K562 (cell line): ENCODE measurements at regions not wholly inside any gene's neighbourhood (a gene's known extent, or its start where the extent isn't known, plus 50 kb on each side); places are given as distances from the start of the nearest gene placed in this dataset.

ENCODE experiments used
- ARID2 ChIP-seq: fragments of 450-650 bp; IDR thresholded peaks from 2 replicates; pipeline ENCODE4 v1.6.1; 2017; ENCODE audit warnings: antibody characterized with exemption, mild to moderate bottlenecking
- CSDE1 ChIP-seq, 2 experiments: fragments of 450-650 bp; IDR thresholded peaks; 2 replicates each; pipeline ENCODE4 v1.6.1; 2016; ENCODE audit warnings: mild to moderate bottlenecking in 1 of 2
- EGR1 ChIP-seq: fragments of 450-650 bp; conservative IDR thresholded peaks from 2 replicates; pipeline ENCODE4 v1.6.1; 2017; ENCODE audit warnings: mild to moderate bottlenecking
- POLR2A ChIP-seq: fragments of 450-650 bp; conservative IDR thresholded peaks from 2 replicates; pipeline ENCODE4 v1.6.1; 2016
- SMC3 ChIP-seq: conservative IDR thresholded peaks from 2 replicates; pipeline ENCODE4 v1.6.1; 2011; ENCODE audit warnings: low read depth, low read length, improper control_type of control experiment; ENCODE audit not compliant: insufficient read depth
- TEAD2 ChIP-seq: fragments of 450-650 bp; IDR thresholded peaks from 2 replicates; pipeline ENCODE4 v1.6.1; 2016; ENCODE audit warnings: missing genetic modification characterization, control low read depth, missing compliant biosample characterization
- XRCC4 ChIP-seq: IDR thresholded peaks from one replicate; pipeline ENCODE4 v1.6.1; 2011; ENCODE audit not compliant: insufficient read depth, insufficient read length; ENCODE audit errors: extremely low read depth
- ZNF584 ChIP-seq: fragments of 200-800 bp; sonication (Bioruptor generic); IDR thresholded peaks from 2 replicates; pipeline ENCODE4 v1.6.1; 2016; ENCODE audit warnings: low read depth, mild to moderate bottlenecking, missing genetic modification characterization, missing compliant biosample characterization
- TF ChIP-seq, protein P1 (sequence below): fragments of 450-650 bp; formaldehyde crosslinking; conservative IDR thresholded peaks from 2 replicates; pipeline ENCODE4 v1.4.0; 2022; ENCODE audit warnings: mild to moderate bottlenecking, missing genetic modification characterization
- TF ChIP-seq, protein P2 (sequence below), 3 experiments: IDR thresholded peaks in 2 of 3; conservative IDR thresholded peaks in 1 of 3; 2 replicates each; pipeline ENCODE4 v1.5.1; 2011 to 2012; ENCODE audit warnings: low read length in 3 of 3, mild to moderate bottlenecking in 3 of 3, control low read depth in 2 of 3, improper control_type of control experiment in 1 of 3, inconsistent platforms in 1 of 3, low read depth in 1 of 3, mixed read lengths in 1 of 3, moderate library complexity in 1 of 3; ENCODE audit not compliant: insufficient read depth in 2 of 3
- TF ChIP-seq, protein P3 (sequence below): sonication (generic); formaldehyde crosslinking; IDR thresholded peaks from 2 replicates; pipeline ENCODE4 v1.8.0; 2022; ENCODE audit warnings: mild to moderate bottlenecking, low read depth, missing genetic modification reagents
- TF ChIP-seq, protein P4 (sequence below): sonication (generic); formaldehyde crosslinking; IDR thresholded peaks from 2 replicates; pipeline ENCODE4 v1.8.0; 2022; ENCODE audit warnings: mild to moderate bottlenecking, missing genetic modification reagents

DNA sequence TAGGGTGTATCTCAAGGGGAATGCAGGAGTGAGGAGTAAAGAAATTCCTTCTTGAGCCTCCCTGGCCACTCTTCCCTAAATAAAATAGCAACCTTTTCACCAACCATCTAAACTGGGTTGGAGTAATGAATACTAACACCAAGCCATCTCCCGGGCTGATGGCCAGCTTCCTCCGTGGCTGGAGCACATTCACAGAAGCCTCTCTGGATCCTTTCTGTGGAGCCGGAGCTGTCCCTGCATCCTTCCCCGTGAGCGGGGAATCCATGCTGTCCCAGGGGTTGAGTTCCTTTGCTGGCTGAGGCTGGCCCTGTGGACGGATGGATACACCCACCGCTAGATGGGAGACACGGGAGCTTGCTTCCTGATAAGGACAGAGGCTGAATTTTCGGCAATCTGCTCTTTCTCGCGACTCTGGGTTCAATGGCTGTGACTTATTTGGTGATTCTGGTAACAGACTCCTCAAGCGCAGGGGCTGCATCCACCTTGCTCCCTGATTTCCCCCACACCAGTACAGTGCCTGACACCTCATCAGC lies 370.3 kb downstream of the ZNF536 start:
- TF ChIP-seq TEAD2 (tag) (no peak), POLR2A (no peak), ZNF584 (no peak), XRCC4 (no peak), SMC3 (no peak), ARID2 (no peak), EGR1 (no peak), CSDE1 (IDR thresholded peaks at IDR 0.05) (no peak)
- TF ChIP-seq, protein P1, sequence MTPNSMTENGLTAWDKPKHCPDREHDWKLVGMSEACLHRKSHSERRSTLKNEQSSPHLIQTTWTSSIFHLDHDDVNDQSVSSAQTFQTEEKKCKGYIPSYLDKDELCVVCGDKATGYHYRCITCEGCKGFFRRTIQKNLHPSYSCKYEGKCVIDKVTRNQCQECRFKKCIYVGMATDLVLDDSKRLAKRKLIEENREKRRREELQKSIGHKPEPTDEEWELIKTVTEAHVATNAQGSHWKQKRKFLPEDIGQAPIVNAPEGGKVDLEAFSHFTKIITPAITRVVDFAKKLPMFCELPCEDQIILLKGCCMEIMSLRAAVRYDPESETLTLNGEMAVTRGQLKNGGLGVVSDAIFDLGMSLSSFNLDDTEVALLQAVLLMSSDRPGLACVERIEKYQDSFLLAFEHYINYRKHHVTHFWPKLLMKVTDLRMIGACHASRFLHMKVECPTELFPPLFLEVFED (CRISPR knock-in tag), result no peak
- TF ChIP-seq, protein P2, sequence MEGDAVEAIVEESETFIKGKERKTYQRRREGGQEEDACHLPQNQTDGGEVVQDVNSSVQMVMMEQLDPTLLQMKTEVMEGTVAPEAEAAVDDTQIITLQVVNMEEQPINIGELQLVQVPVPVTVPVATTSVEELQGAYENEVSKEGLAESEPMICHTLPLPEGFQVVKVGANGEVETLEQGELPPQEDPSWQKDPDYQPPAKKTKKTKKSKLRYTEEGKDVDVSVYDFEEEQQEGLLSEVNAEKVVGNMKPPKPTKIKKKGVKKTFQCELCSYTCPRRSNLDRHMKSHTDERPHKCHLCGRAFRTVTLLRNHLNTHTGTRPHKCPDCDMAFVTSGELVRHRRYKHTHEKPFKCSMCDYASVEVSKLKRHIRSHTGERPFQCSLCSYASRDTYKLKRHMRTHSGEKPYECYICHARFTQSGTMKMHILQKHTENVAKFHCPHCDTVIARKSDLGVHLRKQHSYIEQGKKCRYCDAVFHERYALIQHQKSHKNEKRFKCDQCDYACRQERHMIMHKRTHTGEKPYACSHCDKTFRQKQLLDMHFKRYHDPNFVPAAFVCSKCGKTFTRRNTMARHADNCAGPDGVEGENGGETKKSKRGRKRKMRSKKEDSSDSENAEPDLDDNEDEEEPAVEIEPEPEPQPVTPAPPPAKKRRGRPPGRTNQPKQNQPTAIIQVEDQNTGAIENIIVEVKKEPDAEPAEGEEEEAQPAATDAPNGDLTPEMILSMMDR (IDR thresholded peaks at IDR 0.05 in 2 of 3, conservative IDR thresholded peaks at IDR 0.05 in 1 of 3; ENCODE audit: insufficient read depth in 2 of 3, low read depth in 1 of 3, low read length in 3 of 3), result no peak
- TF ChIP-seq, protein P3, sequence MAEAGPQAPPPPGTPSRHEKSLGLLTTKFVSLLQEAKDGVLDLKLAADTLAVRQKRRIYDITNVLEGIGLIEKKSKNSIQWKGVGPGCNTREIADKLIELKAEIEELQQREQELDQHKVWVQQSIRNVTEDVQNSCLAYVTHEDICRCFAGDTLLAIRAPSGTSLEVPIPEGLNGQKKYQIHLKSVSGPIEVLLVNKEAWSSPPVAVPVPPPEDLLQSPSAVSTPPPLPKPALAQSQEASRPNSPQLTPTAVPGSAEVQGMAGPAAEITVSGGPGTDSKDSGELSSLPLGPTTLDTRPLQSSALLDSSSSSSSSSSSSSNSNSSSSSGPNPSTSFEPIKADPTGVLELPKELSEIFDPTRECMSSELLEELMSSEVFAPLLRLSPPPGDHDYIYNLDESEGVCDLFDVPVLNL (CRISPR knock-in tag), result no peak
- TF ChIP-seq, protein P4, sequence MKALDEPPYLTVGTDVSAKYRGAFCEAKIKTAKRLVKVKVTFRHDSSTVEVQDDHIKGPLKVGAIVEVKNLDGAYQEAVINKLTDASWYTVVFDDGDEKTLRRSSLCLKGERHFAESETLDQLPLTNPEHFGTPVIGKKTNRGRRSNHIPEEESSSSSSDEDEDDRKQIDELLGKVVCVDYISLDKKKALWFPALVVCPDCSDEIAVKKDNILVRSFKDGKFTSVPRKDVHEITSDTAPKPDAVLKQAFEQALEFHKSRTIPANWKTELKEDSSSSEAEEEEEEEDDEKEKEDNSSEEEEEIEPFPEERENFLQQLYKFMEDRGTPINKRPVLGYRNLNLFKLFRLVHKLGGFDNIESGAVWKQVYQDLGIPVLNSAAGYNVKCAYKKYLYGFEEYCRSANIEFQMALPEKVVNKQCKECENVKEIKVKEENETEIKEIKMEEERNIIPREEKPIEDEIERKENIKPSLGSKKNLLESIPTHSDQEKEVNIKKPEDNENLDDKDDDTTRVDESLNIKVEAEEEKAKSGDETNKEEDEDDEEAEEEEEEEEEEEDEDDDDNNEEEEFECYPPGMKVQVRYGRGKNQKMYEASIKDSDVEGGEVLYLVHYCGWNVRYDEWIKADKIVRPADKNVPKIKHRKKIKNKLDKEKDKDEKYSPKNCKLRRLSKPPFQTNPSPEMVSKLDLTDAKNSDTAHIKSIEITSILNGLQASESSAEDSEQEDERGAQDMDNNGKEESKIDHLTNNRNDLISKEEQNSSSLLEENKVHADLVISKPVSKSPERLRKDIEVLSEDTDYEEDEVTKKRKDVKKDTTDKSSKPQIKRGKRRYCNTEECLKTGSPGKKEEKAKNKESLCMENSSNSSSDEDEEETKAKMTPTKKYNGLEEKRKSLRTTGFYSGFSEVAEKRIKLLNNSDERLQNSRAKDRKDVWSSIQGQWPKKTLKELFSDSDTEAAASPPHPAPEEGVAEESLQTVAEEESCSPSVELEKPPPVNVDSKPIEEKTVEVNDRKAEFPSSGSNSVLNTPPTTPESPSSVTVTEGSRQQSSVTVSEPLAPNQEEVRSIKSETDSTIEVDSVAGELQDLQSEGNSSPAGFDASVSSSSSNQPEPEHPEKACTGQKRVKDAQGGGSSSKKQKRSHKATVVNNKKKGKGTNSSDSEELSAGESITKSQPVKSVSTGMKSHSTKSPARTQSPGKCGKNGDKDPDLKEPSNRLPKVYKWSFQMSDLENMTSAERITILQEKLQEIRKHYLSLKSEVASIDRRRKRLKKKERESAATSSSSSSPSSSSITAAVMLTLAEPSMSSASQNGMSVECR (CRISPR knock-in tag), result no peak
